Neural progenitor cell (in vitro differentiated cells): ENCODE measurements at regions not wholly inside any gene's neighbourhood (a gene's known extent, or its start where the extent isn't known, plus 50 kb on each side); places are given as distances from the start of the nearest gene placed in this dataset. TPM values are rescaled to one million over a fixed set of nuclear protein-coding genes. Genes with fewer than 3 reads are reported as not detected.
"Not testable (repeated sequence)": the region's sequence is repeated elsewhere in the genome, so short reads cannot be mapped to it uniquely, and the experiment has no call there.

Experiments used
- DNase-seq: peaks from one replicate; pipeline ENCODE4 v3.0.0-alpha.2; 2016; ENCODE audit warnings: low spot score
- H2AFZ ChIP-seq: fragments of 200-600 bp; sonication (generic); replicated peaks from 2 replicates; pipeline ENCODE4 v1.6.1; 2016; ENCODE audit warnings: antibody characterized with exemption
- H3F3A ChIP-seq: fragments of 200-600 bp; sonication (generic); 2 replicates; pipeline ENCODE4 v1.6.1; 2016; ENCODE audit warnings: antibody characterized with exemption, low read depth
- H3K27ac ChIP-seq: fragments of 200-600 bp; sonication (generic); 2 replicates; pipeline ENCODE4 v1.5.1; 2016; ENCODE audit warnings: mild to moderate bottlenecking
- H3K27me3 ChIP-seq: fragments of 200-600 bp; sonication (generic); 2 replicates; pipeline ENCODE4 v1.6.1; 2016; ENCODE audit warnings: mild to moderate bottlenecking, moderate library complexity
- H3K36me3 ChIP-seq: fragments of 200-600 bp; sonication (generic); 2 replicates; pipeline ENCODE4 v1.5.1; 2016
- H3K4me1 ChIP-seq: fragments of 200-600 bp; sonication (generic); 2 replicates; pipeline ENCODE4 v1.6.1; 2016; ENCODE audit warnings: mixed run types
- H3K4me2 ChIP-seq: fragments of 200-600 bp; sonication (generic); 2 replicates; pipeline ENCODE4 v1.6.1; 2016
- H3K4me3 ChIP-seq: fragments of 200-600 bp; sonication (generic); 2 replicates; pipeline ENCODE4 v1.5.1; 2016
- H3K79me2 ChIP-seq: fragments of 200-600 bp; sonication (generic); 2 replicates; pipeline ENCODE4 v1.6.1; 2016; ENCODE audit warnings: low read depth
- H3K9ac ChIP-seq: fragments of 200-600 bp; sonication (generic); 2 replicates; pipeline ENCODE4 v1.6.1; 2016
- H3K9me3 ChIP-seq: fragments of 200-600 bp; sonication (generic); 2 replicates; pipeline ENCODE4 v1.5.1; 2016; ENCODE audit warnings: low read depth
- H4K20me1 ChIP-seq: fragments of 200-600 bp; sonication (generic); 2 replicates; pipeline ENCODE4 v1.6.1; 2016; ENCODE audit warnings: low read depth
- H3K27ac Mint-ChIP-seq: 3 replicates; pipeline ENCODE4 v1.8.0; 2021; ENCODE audit warnings: mixed read lengths
- H3K27me3 Mint-ChIP-seq: 2 replicates; pipeline ENCODE4 v1.8.0; 2022; ENCODE audit warnings: low read depth, mild to moderate bottlenecking, inconsistent platforms, moderate library complexity, mixed read lengths; ENCODE audit not compliant: insufficient read depth
- H3K36me3 Mint-ChIP-seq: 3 replicates; pipeline ENCODE4 v1.8.0; 2021; ENCODE audit warnings: mixed read lengths
- H3K4me1 Mint-ChIP-seq: 3 replicates; pipeline ENCODE4 v1.8.0; 2021; ENCODE audit warnings: mixed read lengths
- H3K4me3 Mint-ChIP-seq: 3 replicates; pipeline ENCODE4 v1.8.0; 2021; ENCODE audit warnings: mild to moderate bottlenecking, moderate library complexity, mixed read lengths
- H3K9me3 Mint-ChIP-seq: 3 replicates; pipeline ENCODE4 v1.8.0; 2020; ENCODE audit warnings: mixed read lengths
- EZH2 ChIP-seq: fragments of 200-600 bp; sonication (generic); IDR thresholded peaks from 2 replicates; pipeline ENCODE4 v1.6.1; 2017; ENCODE audit warnings: antibody characterized with exemption, mild to moderate bottlenecking, moderate library complexity
- EZH2phosphoT487 ChIP-seq: fragments of 200-600 bp; sonication (generic); IDR thresholded peaks from 2 replicates; pipeline ENCODE4 v1.6.1; 2017; ENCODE audit warnings: antibody characterized with exemption
- small RNA-seq: library from RNA; depleted of rRNA; stranded (forward); fragments of <200 nt; gene quantifications from one replicate; pipeline ENCODE3, GENCODE V24; 2015
- TF ChIP-seq, protein P1 (sequence below): fragments of 200-600 bp; sonication (generic); IDR thresholded peaks from 2 replicates; pipeline ENCODE4 v1.5.1; 2017; ENCODE audit warnings: antibody characterized with exemption, mild to moderate bottlenecking

DNA sequence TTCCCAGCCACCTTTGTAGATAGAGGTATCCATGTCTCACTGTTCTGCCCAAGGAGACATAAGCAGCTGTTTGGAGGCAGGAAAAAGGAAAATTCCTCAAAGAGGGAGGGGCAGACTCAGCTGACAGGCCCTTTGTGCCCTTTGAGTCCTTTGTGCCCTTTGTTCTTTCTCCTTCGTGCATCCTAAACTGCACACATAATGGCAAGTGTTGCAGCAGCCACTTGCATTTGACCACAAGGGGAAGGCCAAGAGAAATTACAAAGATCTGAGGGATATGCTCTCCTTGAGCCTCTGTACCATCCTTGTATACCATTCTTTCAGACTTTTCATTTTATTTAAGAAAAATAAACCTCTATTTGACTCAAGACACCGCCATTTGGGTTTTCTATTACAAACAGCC, 71.8 kb upstream of the PKN2 start:
- Histone ChIP-seq H3K79me2 (no peaks in the 10 kb centered on the region), H3K9ac (no peak overlapping the region), H3K9me3 (peaks cover 2% of the 10 kb centered on the region), H3K27me3 (no peaks in the 10 kb centered on the region), H3K4me1 (peaks cover 9% of the 10 kb centered on the region), H4K20me1 (no peaks in the 10 kb centered on the region), H3K36me3 (no peaks in the 10 kb centered on the region), H3K4me2 (no peak overlapping the region), H3K4me3 (no peak overlapping the region), H2AFZ (no peak overlapping the region), H3K27ac (no peak overlapping the region), H3F3A (no peaks in the 10 kb centered on the region)
- peaks cover 2% of the 10 kb centered on the region for H3K36me3 Mint-ChIP-seq
- peaks cover 7% of the 10 kb centered on the region for H3K4me1 Mint-ChIP-seq
- H3K9me3 Mint-ChIP-seq = peaks cover 2% of the 10 kb centered on the region
- H3K27ac Mint-ChIP-seq = no peak overlapping the region
- no peaks in the 10 kb centered on the region for H3K27me3 Mint-ChIP-seq
- peak; percentile 76 for DNase-seq
- TF ChIP-seq EZH2 (no peak), EZH2phosphoT487 (no peak)
- TF ChIP-seq, protein P1, sequence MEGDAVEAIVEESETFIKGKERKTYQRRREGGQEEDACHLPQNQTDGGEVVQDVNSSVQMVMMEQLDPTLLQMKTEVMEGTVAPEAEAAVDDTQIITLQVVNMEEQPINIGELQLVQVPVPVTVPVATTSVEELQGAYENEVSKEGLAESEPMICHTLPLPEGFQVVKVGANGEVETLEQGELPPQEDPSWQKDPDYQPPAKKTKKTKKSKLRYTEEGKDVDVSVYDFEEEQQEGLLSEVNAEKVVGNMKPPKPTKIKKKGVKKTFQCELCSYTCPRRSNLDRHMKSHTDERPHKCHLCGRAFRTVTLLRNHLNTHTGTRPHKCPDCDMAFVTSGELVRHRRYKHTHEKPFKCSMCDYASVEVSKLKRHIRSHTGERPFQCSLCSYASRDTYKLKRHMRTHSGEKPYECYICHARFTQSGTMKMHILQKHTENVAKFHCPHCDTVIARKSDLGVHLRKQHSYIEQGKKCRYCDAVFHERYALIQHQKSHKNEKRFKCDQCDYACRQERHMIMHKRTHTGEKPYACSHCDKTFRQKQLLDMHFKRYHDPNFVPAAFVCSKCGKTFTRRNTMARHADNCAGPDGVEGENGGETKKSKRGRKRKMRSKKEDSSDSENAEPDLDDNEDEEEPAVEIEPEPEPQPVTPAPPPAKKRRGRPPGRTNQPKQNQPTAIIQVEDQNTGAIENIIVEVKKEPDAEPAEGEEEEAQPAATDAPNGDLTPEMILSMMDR = peak; percentile 33
- H3K4me3 Mint-ChIP-seq = no peak overlapping the region

DNA sequence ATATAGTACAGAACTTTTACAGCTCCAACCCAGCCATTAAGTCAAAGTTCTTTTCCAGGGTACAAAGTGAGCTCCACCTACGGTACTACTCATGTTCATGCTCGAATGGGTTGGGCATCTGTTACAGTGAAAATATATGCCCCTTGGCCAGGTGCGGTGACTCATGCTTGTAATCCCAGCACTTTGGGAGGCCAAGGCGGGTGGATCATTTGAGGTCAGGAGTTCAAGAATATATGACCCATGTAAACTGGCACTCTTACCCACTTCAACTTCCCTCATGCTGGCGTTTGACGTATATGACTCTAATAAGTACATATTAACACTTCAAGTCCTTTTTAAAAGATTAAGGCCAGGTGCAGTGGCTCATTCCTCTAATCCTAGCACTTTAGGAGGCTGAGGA, 71.3 kb upstream of the PKN2 start:
- no peak overlapping the region for H3K9ac ChIP-seq
- peaks cover 2% of the 10 kb centered on the region for H3K36me3 Mint-ChIP-seq
- H3K36me3 ChIP-seq = no peaks in the 10 kb centered on the region
- peaks cover 7% of the 10 kb centered on the region for H3K4me1 Mint-ChIP-seq
- no peak overlapping the region for H3K4me3 Mint-ChIP-seq
- H4K20me1 ChIP-seq = no peaks in the 10 kb centered on the region
- H3K4me1 ChIP-seq = peaks cover 9% of the 10 kb centered on the region
- no peaks in the 10 kb centered on the region for H3K27me3 ChIP-seq
- no peaks in the 10 kb centered on the region for H3K79me2 ChIP-seq
- H3K4me3 ChIP-seq = no peak overlapping the region
- no peak overlapping the region for H3K4me2 ChIP-seq
- peaks cover 4% of the 10 kb centered on the region for H3K9me3 ChIP-seq
- no peak for TF ChIP-seq EZH2phosphoT487
- DNase-seq = no peak
- no peak overlapping the region for H3K27ac ChIP-seq
- no peaks in the 10 kb centered on the region for H3F3A ChIP-seq
- H3K9me3 Mint-ChIP-seq = peaks cover 7% of the 10 kb centered on the region
- no peak overlapping the region for H3K27ac Mint-ChIP-seq
- H3K27me3 Mint-ChIP-seq = no peaks in the 10 kb centered on the region
- no peak overlapping the region for H2AFZ ChIP-seq

DNA sequence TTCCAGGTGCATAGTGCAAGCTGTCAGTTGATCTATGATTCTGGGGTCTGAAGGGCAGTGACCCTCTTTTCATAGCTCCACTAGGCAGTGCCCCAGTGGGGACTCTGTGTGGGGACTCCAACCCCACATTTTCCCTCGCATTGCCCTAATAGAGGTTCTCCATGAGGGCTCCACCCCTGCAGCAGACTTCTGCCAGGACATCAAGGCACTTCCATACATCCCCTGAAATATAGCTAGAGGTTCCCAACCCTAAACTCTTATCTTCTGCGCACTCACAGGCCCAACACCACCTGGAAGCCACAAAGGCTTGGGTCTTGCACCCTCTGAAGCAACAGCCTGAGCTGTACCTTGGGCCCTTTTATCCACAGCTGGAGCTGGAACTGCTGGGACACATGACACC, 65.7 kb upstream of the PKN2 start:
- Mint-ChIP-seq H3K9me3 (peaks cover 34% of the 10 kb centered on the region), H3K4me1 (no peaks in the 10 kb centered on the region), H3K27me3 (no peaks in the 10 kb centered on the region), H3K27ac (no peak overlapping the region), H3K4me3 (no peak overlapping the region), H3K36me3 (peaks cover 6% of the 10 kb centered on the region)
- no peaks in the 10 kb centered on the region for H3F3A ChIP-seq
- H3K27me3 ChIP-seq = no peaks in the 10 kb centered on the region
- H3K9me3 ChIP-seq = peaks cover 4% of the 10 kb centered on the region
- H3K4me1 ChIP-seq = no peaks in the 10 kb centered on the region
- TF ChIP-seq EZH2 (no peak), EZH2phosphoT487 (no peak)
- TF ChIP-seq, protein P1 = no peak
- H3K4me3 ChIP-seq = no peak overlapping the region
- H3K4me2 ChIP-seq = no peak overlapping the region
- no peak overlapping the region for H2AFZ ChIP-seq
- no peaks in the 10 kb centered on the region for H3K36me3 ChIP-seq
- H4K20me1 ChIP-seq = no peaks in the 10 kb centered on the region
- no peaks in the 10 kb centered on the region for H3K79me2 ChIP-seq
- no peak overlapping the region for H3K9ac ChIP-seq
- peak; percentile 5 for DNase-seq
- H3K27ac ChIP-seq = no peak overlapping the region

DNA sequence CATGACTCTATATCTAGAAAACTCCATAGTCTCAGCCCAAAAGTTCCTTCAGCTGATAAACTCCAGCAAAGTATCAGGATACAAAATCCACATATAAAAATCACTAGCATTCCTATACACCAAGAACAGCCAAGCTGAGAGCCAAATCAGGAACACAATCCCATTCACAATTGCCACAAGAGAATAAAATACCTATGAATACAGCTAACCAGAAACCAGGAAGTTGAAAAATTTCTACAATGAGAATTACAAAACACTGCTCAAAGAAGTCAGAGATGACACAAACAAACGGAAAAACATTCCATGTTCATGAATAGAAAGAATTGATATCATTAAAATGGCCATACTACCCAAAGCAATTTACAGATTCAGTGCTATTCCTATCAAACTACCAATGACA, 61.0 kb upstream of the PKN2 start:
- H3K36me3 ChIP-seq, H3K9ac ChIP-seq, H3F3A ChIP-seq, H3K9me3 ChIP-seq, DNase-seq, H3K4me1 ChIP-seq, H3K27ac Mint-ChIP-seq, H2AFZ ChIP-seq, H3K36me3 Mint-ChIP-seq, H3K4me3 ChIP-seq, H3K4me1 Mint-ChIP-seq, H3K4me3 Mint-ChIP-seq, H3K27ac ChIP-seq, H3K79me2 ChIP-seq, H3K4me2 ChIP-seq, H3K27me3 ChIP-seq, H4K20me1 ChIP-seq, H3K27me3 Mint-ChIP-seq: not testable (repeated sequence)
- H3K9me3 Mint-ChIP-seq = peaks cover 25% of the 10 kb centered on the region

Small RNA genes lying in the stretch of these regions (small RNA-seq; reads per million reads assigned to genes)
- gene AL049861.1 (not detected), gene RF02271 (not detected), gene RN7SL583P (not detected), gene RNA5SP52 (not detected)
